AG09319 (cell line): ENCODE measurements at regions not wholly inside any gene's neighbourhood (a gene's known extent, or its start where the extent isn't known, plus 50 kb on each side); places are given as distances from the start of the nearest gene placed in this dataset.

ENCODE experiments used
- DNase-seq: peaks from one replicate; pipeline ENCODE4 v3.0.0-alpha.2; 2010; ENCODE audit warnings: low read depth; ENCODE audit errors: extremely low read depth
- TF ChIP-seq, protein P1 (sequence below): IDR thresholded peaks from 2 replicates; pipeline ENCODE4 v1.5.1; 2011; ENCODE audit warnings: low read depth, mild to moderate bottlenecking, inconsistent platforms, low read length, moderate library complexity

DNA sequence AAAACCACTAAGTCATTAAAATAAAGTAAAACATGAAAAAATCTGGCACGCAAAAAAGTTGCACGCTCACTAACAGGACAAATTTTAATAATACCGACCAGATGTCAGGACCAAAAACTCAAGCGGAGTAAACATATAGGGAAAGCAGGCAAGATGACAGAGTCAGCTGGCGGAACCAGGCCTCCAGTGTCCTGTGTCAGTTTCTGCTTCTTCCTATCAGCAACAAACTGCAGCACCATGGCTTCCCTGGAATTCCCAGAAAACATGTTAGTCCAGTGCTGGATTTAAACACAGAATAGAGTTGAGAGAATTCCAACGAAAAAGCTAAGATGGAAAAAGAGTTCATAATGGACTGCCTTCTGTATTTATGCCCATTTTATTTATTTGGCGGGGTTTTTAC is 169.1 kb upstream of the ARHGEF26 start:
- TF ChIP-seq, protein P1, sequence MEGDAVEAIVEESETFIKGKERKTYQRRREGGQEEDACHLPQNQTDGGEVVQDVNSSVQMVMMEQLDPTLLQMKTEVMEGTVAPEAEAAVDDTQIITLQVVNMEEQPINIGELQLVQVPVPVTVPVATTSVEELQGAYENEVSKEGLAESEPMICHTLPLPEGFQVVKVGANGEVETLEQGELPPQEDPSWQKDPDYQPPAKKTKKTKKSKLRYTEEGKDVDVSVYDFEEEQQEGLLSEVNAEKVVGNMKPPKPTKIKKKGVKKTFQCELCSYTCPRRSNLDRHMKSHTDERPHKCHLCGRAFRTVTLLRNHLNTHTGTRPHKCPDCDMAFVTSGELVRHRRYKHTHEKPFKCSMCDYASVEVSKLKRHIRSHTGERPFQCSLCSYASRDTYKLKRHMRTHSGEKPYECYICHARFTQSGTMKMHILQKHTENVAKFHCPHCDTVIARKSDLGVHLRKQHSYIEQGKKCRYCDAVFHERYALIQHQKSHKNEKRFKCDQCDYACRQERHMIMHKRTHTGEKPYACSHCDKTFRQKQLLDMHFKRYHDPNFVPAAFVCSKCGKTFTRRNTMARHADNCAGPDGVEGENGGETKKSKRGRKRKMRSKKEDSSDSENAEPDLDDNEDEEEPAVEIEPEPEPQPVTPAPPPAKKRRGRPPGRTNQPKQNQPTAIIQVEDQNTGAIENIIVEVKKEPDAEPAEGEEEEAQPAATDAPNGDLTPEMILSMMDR = no peak
- no peak for DNase-seq

DNA sequence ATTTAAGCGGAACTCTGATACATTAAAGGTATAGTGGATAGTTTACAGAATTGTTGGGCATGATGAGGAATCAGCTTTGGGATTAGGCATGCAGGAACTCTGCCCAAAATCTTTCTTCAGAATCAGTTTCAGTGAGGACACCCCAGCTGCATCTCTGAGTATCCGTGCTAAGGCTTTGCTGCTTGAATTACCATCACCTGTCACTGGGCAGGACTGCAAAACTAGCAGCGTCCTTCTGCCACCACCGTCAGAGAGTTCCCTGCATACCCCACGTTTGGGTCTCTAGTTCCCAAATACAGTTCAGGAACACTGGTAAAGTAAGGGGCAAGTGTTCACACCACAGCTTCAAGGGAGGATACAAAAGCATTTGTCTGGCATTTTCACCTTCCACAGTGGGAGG is 164.6 kb upstream of the ARHGEF26 start:
- TF ChIP-seq, protein P1 = no peak
- no peak for DNase-seq

DNA sequence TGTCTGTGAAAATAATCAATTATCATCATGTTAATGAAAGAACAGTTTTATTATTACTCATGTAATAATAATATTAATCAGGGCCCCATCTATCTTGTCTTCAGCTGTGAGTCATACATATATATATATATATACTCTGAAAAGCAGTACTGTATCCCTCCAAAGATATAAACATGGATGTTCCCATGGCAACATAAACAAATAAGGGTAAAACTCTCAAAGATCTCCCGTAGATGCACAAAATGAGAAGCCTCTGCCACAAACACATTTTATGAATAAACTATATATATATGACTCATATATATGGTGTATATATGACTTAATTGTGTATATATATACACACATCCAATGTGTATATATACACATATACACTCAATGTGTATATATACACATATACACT is 163.8 kb upstream of the ARHGEF26 start:
- no peak for DNase-seq
- TF ChIP-seq, protein P1 = no peak

DNA sequence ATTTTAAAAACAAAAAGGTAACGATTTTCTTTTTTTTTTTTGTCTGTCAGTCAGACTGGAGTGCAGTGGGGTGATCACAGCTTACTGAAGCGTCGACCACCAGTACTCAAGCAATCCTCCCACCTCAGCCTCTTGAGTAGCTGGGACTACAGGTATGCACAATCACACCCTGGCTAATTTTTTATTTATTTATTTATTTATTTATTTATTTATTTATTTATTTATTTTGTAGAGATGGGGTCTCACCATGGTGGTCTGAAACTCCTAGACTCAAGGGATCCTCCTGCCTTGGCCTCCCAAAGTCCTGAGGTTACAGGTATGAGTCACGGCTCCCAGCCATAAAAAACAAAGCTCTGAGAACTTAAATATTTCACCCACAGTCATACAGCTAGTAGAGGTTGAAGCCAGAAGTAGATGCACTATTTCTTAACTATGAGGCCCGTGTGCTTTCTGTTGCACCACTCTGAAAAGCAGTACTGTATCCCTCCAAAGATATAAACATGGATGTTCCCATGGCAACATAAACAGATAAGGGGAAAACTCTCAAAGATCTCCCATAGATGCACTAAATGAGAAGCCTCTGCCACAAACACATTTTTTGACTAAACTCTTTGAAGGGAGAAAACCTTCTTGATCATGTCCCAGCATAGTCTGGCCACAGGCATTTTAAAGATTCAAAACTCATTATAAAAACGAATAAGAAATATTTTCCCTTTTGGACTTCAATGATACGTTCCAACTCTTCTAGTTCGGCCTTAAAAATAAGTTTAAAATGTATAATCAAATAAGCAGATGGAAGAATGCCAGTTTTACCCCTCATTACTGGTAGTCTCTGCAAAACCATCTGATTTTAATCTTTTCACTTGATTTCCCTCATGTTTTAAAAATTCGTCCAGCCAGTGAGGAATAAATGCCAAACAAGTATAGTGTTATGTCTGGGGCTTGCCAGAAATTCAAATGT is 162.3 kb upstream of the ARHGEF26 start:
- TF ChIP-seq, protein P1 = no peak
- DNase-seq = no peak

DNA sequence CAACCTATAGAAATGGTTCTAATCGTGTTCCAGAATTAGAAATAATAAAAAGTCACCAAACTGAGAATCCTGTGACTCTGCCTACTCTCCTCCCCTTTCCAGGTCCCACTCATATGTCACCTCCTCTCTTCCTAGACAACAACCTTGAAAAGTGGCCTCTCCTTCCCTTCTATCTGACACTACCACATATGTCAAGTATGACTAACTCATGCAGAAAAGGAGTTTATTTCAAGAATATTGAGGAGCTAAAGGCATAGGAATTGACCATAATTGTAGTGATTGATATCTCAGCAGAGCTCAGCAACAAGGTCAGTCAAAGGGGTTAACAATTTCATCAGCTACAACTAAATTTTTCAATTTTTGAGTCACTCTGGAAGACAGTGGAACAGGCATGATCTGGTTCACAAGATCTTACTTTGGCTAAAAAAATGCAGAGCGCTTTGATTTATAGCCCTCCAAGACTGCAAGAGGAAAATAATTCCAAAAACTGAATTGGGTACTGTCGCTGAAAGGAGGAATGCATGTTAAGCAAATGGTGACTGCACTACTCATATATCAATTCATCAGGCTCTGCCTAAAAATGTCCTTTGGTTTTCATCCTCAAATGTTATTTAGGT is 160.6 kb upstream of the ARHGEF26 start:
- no peak for DNase-seq
- TF ChIP-seq, protein P1 = no peak

DNA sequence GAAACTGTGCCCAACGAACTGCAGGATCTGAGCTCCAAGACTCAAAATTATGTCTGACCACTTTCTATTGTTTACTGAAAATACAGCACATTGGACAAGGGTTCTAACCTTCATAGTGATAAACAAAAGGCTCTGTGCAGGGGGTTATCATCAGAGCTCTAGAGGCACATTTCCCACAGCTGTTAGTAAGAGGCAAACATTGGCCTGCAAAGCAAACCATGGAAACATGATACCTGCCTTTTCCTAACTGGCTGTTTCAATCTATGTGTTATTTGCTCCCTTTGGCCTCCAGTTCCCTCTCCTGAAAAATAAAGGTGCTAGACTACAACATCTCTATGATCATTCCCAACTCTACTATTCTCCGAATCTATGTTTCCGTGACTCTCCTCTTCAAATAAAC is 159.7 kb upstream of the ARHGEF26 start:
- TF ChIP-seq, protein P1 = no peak

DNA sequence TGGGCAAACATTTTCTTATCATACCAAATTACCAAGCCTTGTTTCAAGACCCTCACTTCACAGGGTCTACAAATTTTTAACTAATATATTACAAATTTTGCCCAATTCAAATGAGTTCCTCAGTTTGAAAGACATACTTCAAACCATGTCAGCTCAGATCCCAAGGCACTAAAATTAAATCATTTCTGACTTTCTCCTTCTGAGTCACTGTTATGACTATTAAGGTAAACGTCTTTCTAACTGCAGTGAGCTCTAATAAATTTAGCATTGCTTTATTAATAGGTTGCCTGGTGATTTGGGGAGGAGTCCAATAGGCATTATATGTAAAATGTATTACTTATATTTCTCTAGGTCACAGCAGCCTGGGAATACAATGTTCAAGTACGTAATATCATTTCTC is 158.2 kb upstream of the ARHGEF26 start:
- TF ChIP-seq, protein P1 = no peak
- DNase-seq = no peak

More for the DNA sequence above, 159.7 kb upstream of the ARHGEF26 start:
- DNase-seq = no peak
